Kasumi-1 (cell line): ENCODE measurements at regions not wholly inside any gene's neighbourhood (a gene's known extent, or its start where the extent isn't known, plus 50 kb on each side); places are given as distances from the start of the nearest gene placed in this dataset.
"Not testable (repeated sequence)": the region's sequence is repeated elsewhere in the genome, so short reads cannot be mapped to it uniquely, and the experiment has no call there.

Source experiments
- DNase-seq, 2 experiments: peaks; one replicate each; lab custom pipeline; 2025; lab: John Stamatoyannopoulos, UW

DNA sequence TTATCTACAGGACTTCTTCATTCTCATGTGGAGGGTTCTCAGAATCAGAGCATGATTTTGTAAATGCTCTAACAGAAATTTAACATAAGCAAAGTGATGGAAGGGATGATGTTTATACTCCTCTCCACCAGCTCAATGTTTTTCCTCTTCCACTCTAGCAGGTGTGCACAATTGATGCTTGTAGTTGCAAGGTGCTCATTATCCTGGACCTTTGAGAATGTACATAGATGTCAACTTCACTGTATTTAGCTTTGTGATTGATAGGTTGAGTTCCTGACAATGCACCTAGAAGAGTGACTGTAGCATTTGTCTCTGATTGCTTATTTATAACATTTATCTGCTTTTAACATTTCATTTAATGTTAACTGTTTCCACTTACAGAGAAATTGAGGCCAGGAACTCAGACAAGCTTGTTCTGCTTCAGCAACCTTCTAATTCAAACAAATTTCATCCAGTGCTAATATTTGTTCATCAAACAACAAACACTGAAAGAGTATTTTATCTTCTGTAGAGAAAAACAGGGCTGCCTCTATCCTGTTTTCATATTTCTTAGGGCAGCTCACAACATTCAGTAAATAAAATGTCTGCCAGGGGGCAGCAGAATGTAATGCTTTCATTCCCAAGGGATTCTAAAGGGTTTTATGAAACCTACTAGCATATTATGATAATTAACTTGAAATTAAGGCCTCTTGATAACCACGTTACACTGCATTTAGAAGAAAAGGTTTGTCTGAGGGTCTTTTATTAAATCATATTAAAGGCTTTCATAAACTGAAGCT is 127.9 kb upstream of the NOL4 start:
- no peak for DNase-seq

DNA sequence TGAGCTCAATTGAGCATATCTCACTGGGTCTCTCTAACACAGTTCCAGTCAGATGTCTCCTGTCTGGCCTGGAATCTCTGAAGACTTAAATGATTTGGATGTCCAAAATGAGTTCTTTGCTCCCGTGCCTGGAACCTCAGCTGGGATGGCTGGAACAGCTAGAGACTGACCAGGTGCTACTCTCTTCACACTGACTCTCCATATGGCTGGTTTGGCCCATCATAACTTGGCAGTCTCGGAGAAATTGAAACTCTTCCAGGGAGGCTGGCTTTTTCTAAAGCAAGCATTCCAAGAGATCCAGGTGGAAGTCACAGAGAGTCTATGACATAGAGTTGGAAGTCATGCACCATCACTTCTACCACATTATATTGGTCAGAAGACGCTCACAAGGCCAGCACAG is 129.6 kb upstream of the NOL4 start:
- no peak for DNase-seq

DNA sequence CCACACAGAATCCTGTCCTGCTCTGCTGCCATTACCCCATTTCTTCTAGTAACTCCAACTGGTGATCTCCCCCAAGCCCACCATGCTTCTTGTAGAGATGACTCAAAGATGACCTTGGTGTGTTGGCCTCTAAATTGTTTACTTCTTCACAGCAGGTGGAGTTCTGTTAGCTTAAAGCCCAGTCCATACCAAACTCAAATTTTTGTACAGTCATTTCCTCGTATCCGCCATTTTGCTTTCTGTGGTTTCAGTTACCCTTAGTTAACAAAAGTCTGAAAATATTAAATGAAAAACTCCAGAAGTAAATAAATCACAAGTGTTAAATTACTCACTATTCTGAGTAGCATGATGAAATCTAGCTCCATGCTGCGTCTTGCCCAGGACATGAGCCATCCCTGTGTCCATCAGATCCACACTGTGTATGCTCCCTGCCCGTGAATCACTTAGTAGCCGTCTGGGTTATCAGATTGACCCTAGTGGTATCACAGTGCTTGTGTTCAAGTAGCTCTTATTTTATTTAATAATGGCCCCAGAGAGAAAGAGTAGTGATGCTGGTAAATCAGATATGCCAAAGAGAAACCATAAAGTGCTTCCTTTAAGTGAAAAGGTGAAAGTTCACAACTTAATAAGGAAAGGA is 133.3 kb upstream of the NOL4 start:
- no peak for DNase-seq

DNA sequence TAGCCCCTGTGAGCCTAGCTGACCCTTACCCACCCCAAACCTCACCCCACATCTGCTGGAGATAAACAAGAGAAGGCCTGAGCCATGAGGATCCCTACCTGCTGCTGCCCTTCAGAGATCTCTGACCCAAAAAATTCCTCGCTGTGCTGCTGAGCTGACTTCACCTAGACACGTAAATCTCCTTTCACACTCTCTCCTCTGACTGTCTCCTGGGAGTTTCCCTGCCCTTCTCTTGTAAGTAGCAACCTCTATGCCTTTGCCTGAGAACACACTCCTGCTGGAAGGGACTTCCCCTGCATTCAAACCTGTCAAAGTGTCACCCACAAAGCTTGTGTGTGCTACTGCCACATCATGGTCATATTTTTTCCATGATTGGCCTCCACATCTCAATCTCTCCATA is 134.2 kb upstream of the NOL4 start:
- DNase-seq, result no peak

DNA sequence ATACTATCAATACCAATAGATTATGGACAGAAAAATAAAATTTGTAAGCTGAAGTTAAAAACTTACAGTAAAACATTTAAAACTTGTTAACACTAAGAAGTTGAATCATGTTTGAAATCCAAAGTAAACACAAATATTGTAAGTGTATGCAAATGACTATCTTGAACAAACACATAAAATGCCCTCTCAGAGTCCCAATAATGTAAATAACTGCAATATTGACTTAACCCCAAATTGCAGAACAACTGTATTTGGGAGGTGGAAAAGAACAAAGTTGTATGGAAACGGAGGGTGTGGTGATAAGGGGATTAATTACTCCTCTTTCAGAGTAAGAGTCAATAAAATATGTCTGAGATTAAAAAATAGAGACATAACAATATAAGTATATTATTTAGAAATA is 140.0 kb upstream of the NOL4 start:
- DNase-seq, result no peak

DNA sequence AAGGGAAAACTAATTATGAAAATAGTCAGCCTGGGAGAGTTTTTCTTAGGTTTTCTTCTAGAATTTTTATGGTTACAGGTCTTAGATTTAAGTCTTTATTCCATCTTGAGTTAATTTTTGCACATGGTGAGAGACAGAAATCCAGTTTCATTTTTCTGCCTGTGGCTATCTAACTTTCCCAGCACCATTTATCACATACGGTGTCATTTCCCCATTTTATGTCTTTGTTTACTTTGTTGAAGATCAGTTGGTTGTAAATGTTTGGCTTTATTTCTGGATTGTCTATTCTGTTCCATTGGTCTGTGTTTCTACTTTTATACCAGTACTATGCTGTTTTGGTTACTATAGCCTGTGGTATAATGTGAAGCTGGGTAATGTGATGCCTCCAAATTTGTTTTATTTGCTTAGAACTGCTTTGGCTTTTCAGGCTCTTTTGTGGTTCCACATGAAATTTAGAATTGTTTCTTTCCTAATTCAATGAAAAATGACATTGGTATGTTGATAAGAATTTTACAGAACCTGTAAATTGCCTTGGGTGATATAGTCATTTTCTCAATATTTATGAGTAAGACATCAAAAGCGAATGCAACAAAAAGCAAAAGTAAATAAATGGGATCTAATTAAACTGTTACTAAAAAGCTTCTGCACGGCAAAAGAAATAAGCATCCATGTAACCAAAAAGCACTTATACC is 146.1 kb upstream of the NOL4 start:
- DNase-seq, result no peak

DNA sequence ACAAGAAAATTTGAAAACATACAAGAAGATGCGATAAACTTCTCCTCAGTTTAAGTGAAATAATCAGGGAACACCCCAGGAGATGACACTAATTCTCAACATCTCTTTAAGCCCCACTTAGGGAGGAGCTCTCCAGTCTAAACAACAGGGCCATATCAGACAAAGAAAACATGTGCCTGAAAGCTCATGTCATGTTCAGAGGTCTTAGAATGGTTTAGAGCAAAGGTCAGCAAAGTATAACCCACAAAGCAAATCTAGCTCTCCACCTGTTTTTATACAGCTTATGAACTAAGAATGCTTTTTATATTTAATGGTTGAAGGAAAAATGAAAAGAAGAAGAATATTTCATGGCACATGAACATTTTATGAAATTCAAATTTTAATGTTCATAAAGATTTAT is 155.6 kb upstream of the NOL4 start:
- DNase-seq, result no peak

DNA sequence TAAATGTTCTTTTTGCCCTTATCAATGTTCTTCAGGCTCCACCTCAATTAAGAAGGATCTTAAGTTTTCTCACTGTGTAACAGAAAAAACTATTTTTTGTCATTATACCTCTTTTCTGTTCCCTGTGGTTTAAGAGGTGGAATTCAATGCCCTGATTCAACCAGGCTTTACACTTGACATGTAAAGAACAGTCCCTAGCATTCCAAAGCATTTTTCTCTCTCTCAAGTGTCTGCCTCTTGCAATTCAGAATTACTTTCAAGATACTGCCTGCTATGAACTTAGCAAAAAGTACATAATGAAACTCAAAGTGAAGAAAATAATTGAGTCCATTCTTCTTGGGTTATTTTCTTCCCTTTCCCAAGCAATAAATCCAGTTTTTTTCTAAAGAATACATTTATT is 160.6 kb upstream of the NOL4 start:
- no peak for DNase-seq

DNA sequence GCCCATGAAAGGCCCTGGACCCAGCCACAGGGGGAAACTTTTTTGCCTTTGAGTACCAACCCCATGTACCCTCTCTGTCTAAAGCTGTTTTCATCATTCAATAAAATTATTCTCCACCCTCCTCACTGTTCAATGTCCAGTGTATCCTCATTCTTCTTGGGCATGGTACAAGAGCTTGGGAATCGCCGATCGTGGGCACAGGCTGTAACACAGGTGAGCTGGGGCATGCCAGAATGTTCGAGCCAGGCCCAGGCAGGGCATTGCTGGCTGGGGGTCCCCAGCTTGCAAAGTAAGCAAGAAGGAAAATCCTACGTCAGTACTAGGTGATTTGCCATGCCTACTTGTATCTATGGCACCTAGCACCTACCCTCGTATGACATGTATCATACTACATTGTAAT is 162.1 kb upstream of the NOL4 start:
- DNase-seq, result no peak

DNA sequence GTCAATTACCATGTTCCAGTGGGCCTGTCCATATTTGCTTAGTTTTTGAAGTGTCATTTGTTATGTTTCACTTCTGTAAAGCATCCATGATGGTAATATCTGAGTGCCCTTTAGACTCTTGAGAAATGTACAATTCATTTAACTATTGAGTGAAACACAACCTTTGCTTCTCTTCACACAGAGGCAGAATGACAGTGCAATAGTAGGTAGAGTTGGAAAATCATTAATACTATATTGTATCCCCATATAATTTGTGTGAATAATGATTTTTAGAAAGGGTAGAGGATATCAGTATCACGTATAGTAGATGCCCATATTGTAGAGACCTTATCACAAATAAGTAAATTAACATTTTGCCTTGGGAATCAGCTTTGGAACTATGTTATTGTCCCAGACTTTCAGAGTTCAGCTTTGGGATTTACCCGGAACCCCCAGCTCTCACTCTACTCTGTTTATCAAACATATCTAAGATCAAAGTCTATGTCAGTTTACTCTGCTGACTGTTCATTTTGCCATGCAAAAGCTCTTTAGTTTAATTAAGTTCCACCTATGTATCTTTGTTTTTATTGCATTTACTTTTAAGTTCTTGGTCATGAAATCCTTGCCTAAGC is 172.7 kb upstream of the NOL4 start:
- DNase-seq, result no peak

DNA sequence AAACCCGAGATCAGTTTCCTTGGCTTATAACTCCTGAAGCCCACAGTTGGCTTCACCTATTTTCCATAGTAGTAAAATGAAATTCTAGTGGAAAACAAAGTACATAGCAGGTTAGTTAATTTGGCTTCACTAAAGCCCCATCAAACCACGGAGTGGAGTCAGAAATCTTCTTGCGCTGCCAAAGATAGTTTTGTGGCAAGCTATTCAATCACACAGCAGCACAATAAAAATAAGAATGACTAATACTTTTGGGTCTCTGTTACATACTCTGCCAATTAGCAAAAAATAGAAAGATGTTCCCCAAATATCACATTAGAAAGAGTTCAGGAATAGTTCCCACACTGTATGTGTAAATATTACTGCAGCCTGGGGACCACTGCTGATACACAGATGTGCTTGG is 175.2 kb upstream of the NOL4 start:
- DNase-seq, result no peak

DNA sequence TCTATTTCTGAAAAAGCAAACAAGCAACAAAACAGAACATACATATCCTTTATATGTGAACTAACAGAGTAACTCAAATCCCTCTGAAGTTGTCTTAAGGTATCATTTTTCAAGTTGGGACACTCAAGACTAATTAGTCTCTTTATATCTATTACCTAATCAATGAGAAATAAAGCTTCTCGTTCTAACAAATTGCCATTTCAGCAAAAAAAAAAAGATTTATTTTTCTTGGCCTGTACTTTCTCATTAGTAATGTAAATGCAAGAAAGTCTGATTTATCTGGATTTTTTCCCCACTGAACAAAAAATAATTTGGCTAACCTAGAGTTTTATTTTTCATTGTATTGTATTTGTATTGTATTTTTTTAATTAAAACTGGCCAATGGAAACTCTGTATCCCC is 176.1 kb upstream of the NOL4 start:
- DNase-seq, result no peak

DNA sequence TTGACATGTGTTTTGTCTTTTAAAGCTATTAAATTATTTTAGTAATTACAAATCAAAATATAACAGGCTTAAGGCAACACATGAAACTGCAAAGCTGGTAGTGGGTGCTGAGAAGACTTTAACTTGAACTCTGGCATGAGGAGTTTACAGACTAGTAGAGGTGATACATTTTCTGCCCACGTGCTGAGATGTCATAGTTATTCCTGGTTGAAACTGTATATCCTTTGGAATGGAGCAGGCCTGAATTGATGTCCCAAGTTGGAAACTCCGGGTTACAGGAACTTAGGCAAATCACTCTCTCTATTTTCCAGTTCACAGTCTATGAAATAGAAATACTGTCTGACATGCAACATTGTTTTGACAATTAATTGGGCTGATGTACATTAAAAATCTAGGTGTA is 177.1 kb upstream of the NOL4 start:
- DNase-seq, result no peak

DNA sequence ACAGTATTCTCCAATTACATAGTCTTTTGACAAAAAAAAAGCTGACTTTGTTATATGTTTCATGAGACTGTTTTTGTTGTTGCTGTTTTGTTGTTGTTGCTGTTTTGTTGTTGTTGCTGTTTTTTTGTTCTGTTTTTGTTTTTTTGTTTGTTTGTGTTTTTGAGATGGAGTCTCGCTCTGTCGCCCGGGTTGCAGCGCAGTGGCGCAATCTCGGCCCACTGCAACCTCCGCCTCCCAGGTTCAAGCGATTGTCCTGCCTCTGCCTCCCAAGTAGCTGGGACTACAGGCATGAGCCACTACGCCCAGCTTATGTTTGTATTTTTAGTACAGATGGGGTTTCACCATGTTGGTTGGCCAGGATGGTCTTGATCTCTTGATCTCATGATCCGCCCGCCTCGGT is 182.8 kb upstream of the NOL4 start:
- not testable (repeated sequence) for DNase-seq

DNA sequence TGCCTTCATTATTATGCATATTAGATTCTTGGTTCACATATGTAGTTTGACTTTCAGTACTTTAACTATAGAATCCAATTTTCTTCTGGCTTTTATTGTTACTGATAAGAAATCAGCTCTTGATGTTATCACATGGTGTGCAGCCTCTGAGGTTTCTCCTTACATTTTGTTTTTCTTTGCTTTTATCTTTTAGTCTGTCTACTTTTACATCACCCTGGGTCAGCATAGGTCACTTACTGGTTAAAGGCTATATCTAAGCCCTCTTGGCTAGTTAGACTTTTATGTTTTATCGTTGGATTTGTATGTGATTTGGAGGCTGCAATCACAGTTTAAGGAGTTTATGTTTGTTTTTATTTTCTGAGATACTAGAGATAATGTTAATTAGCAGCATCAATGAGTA is 187.2 kb upstream of the NOL4 start:
- no peak for DNase-seq

DNA sequence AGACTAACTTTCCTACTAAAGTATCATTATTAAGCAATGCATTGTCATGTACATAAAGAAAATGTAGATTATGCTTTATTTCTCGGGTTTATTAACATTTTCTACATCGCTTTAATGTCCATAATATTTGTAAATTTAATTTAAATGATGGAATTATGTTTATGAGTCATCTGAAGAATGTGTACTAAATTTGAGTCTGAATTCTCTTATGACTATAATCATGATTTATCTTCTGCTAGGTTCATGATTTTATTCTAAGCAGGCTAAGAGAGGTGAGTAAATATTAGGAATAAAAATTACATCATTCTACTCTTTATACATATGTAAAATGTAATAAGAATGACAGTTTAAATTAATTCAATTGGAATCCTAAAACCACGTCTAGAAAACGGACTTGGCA is 206.3 kb upstream of the NOL4 start:
- DNase-seq, result no peak

DNA sequence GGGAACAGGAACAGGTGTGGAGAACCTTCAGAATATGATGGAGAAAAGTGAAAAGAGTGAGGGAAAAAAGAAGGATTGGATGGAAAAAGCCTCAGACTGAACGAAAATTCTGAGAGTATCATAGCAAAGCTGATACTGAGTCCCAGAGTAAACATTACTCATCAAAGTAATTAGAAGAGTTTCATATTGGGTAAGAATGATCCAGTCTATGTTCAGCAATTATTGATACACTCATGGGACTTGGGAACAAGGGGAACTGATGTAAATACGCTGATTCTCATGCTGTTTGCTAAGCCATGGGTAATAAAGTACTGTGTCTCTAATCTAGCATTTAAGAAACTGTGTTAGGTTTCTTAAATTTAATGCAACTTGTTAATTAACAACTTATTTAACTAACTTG is 219.9 kb upstream of the NOL4 start:
- no peak for DNase-seq

DNA sequence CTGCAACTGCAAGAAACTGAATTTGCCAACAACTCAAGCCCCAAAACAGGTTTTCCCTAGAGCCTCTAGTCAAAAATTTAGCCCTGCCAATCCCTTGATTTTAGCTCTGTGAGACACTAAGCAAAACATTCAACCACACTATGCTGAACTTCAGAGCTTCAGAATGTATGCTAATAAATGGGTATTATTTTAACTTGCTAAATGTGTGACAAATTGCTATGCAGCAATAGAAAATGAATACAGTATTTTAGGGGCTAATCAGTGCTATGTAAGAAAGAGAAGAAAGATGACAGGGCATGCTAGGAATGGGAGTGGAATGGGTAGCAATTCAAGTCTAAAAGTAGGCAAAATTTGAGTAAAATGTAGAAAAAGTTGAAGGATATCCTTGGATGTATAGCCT is 223.9 kb upstream of the NOL4 start:
- no peak for DNase-seq

DNA sequence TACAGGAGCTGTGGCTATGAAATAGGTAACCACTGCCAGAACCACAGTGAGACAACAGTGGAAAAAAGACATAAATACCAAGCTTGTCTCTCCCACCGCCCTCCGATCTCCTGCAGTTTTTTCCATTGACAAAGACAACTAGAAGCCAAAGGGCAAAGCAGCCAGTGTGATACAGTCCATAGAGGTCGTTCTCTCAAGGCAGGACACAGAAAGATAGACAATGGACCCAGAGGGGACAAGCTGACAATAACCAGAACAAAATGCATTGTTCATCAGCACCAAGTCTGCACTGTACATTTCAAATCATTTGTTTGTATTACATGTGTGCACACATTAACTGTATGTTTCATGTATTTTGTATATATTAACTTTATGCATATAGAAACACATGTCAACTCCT is 233.0 kb upstream of the NOL4 start:
- DNase-seq, result no peak

DNA sequence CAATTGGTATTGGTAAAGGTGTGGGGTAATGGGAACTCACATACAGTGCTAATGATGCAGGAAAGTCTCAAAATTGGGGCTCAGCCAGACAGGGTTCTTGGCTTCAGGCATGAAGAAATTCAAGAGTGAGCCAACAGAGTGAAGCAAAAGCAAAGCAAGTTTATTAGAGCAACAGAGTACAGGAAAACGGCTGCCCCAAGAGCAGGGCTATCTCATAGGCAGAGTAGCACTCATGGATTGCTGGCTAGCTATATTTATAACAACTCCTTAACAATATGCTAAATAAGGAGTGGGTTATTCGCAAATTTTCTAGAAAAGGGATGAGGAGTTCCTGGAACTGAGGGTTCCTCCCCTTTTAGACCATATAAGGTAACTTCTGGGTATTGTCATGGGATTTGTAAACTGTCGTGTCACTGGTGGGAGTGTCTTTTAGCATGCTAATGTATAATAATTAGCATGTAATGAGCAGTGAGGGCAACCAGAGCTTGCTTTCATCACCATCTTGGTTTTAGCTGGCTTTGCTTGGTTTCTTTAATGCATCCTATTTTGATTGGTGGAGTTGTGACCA is 233.8 kb upstream of the NOL4 start:
- DNase-seq, result no peak

DNA sequence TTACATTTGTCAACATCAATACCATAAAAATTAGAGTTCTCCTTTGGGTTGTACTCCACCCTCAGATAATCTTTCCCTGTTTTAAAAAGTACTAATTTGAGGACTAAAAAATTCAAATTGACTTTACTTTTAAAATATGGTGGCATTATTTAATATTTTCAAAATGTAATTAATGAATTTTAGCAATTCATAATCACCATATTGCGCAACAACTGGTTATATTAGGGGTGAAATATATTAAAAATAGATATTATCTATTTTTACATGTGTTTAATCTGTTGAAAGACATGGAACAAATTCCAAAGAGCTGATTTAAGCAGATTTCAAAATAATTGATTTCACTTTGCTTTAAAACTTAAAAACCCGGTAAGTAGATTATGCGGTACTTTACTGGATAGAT is 236.6 kb upstream of the NOL4 start:
- no peak for DNase-seq

DNA sequence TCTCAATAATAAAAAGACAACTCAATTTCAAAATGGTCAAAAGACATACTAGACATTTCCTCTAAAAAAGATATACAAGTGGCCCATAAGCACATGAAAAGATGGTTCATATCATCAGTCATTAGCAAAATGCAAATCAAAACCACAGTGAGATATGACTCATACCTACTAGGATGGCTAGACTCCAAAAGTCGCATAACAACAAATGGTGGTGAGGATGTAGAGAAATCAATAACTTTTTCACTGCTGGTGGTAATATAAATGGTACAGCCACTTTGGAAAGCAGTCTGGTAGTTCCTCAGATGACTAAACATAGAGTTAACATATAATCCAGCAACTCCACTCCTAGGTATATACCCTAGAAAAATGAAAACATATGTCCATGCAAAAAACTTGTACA is 242.3 kb upstream of the NOL4 start:
- DNase-seq, result no peak
